ENCODE measurements at regions not wholly inside any gene's neighbourhood (a gene's known extent, or its start where the extent isn't known, plus 50 kb on each side); places are given as distances from the start of the nearest gene placed in this dataset.

DNA sequence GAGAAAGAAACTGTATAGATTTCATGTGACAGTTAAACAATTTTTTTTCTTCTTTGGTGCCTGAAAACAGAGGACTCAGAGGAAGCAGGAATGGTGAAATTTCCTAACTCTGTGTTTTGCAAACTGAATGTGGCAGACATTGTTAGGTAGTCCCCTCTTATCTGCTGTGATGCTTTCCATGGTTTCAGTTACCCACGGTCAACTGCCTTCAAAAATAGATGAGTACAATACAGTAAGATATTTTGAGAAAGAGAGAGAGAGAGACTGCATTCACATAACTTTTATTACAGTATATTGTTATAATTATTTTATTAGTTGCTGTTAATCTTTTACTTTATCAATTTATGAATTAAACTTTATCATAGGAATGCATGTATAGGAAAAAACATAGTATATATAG lies 627.2 kb downstream of the CCDC171 start:
- Histone ChIP-seq H3K36me3 (ENCODE audit: insufficient read depth) (no peaks in the 10 kb centered on the region), H3K27ac (ENCODE audit: low read depth) (no peak overlapping the region), H3K4me1 (ENCODE audit: insufficient read depth) (no peaks in the 10 kb centered on the region), H3K4me3 (ENCODE audit: low read depth, low read length) (no peak overlapping the region)
- DNase-seq (ENCODE audit: extremely low spot score): no peak
- WGBS: 82% methylated on average over 1 of the region's 1 CpG

DNA sequence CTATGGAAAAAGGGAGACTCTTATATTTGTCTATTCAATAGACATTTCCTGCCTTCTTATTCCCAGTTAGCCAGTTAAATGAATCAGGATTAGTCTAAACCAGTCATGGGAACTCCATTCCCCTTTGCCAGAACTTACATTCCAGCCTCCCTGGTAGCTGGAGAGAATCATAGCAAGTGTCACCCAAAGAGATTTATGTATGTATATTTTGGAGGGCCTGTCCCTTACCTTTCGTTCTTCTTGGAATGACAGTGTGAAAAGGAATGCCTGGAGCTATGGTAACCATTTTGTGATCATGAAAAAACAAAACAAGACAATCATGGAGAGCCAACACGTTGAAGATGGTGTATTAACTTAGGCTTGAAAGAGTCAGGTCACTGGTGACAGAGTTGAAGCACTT lies 627.7 kb downstream of the CCDC171 start:
- Histone ChIP-seq H3K27ac (ENCODE audit: low read depth) (no peak overlapping the region), H3K4me3 (ENCODE audit: low read depth, low read length) (no peak overlapping the region), H3K36me3 (ENCODE audit: insufficient read depth) (no peaks in the 10 kb centered on the region), H3K4me1 (ENCODE audit: insufficient read depth) (no peaks in the 10 kb centered on the region)
- DNase-seq (ENCODE audit: extremely low spot score): no peak
- 44% methylated on average over 2 of the region's 2 CpGs for WGBS

DNA sequence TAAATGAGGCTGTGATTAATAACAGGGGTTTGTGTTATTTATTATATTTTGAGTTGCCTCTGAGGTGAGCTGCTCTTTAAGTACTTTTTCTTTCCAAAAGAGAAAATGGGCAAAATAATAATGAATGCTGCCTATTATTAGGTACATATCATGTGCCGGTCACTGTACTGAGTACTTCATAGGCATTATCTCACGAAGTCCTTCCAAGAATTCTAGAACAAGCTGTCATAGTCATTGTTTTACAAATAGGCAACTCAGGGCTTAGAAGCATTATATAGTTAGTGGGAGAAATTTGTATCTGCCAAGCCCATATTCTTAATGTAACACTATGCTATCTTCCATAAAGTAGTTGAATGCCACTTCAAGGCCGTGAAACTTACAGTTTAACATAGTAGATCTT lies 628.7 kb downstream of the CCDC171 start:
- Histone ChIP-seq H3K36me3 (ENCODE audit: insufficient read depth) (no peaks in the 10 kb centered on the region), H3K4me3 (ENCODE audit: low read depth, low read length) (no peak overlapping the region), H3K27ac (ENCODE audit: low read depth) (no peak overlapping the region), H3K4me1 (ENCODE audit: insufficient read depth) (no peaks in the 10 kb centered on the region)
- WGBS: 84% methylated on average over 3 of the region's 3 CpGs
- no peak for DNase-seq (ENCODE audit: extremely low spot score)

DNA sequence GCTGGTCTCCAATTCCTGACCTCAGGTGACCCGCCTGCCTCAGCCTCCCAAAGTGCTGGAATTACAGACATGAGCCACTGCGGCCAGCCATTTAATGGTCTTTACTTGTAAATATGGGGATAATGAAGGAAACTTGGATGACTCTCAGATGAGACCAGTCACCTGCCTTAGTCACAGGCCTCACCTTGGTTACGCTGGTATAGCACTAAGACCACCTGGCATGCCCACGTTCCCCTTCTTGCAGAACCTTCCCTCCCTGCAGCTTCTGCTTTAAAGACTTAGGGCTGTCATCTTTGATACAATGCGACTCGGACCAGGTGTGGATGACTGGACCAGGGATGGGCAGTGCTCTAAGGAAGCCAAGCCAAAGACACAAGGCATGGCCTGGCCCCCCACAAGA lies 629.9 kb downstream of the CCDC171 start:
- Histone ChIP-seq H3K36me3 (ENCODE audit: insufficient read depth) (no peaks in the 10 kb centered on the region), H3K27ac (ENCODE audit: low read depth) (no peak overlapping the region), H3K4me3 (ENCODE audit: low read depth, low read length) (no peak overlapping the region), H3K4me1 (ENCODE audit: insufficient read depth) (no peaks in the 10 kb centered on the region)
- WGBS: 96% methylated on average over 6 of the region's 6 CpGs
- no peak for DNase-seq (ENCODE audit: extremely low spot score)

DNA sequence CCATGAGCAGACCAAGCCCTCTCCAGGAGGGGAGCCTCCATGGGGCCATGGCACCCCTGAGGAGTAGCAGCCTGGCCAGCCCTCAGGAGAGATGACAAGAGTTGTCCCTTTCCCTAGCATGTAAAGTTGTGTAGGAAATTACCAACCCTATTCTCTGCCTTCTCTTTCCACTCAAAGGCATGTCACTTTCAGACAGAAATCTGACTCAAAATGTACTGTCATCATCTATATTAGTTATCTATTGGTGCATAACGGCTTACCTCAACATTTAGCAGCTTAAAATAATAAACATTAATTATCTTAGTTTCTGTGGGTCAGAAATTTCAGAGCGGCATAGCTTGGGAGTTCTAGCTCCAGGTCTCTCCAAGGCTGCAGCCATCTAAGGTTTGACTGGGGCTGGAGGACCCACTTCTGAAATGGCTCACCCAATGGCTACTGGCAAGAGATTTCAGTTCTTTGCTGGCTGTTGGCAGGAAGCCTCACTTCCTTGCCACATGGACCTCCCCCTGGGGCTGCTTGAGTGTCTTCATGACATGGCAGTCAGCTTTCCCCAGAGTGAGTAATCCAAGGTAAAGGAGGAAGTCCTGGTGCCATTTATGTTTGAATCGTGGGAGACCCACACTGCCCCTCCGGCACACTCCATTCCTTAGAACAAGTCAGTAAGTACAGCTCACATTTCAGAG lies 632.3 kb downstream of the CCDC171 start:
- 96% methylated on average over 4 of the region's 4 CpGs for WGBS
- Histone ChIP-seq H3K4me3 (ENCODE audit: low read depth, low read length) (no peak overlapping the region), H3K4me1 (ENCODE audit: insufficient read depth) (no peaks in the 10 kb centered on the region), H3K27ac (ENCODE audit: low read depth) (no peak overlapping the region), H3K36me3 (ENCODE audit: insufficient read depth) (no peaks in the 10 kb centered on the region)
- DNase-seq (ENCODE audit: extremely low spot score): no peak

DNA sequence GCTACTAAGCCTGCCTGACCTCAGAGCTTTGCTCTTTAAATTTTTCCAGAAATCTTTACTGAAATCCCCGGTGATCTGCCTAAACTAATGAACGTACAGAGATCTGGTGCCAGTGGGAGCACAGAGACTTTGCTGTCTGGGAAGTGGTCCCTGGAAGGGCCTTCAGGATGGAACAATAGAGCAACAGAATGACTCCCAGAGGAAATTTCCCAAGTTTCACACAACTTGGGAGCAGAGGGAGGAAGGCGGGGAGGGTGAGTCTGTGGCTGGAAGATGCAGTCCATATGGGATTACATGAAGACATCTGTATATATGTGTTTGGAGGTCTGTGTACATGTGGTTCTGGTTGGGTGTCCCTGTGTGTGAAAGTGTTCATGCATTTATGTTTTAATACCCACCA lies 638.3 kb downstream of the CCDC171 start:
- H3K27ac ChIP-seq (ENCODE audit: low read depth): no peak overlapping the region
- no peaks in the 10 kb centered on the region for H3K4me1 ChIP-seq (ENCODE audit: insufficient read depth)
- 74% methylated on average over 3 of the region's 3 CpGs for WGBS
- H3K4me3 ChIP-seq (ENCODE audit: low read depth, low read length): no peak overlapping the region
- H3K36me3 ChIP-seq (ENCODE audit: insufficient read depth): no peaks in the 10 kb centered on the region
- DNase-seq (ENCODE audit: extremely low spot score): no peak

DNA sequence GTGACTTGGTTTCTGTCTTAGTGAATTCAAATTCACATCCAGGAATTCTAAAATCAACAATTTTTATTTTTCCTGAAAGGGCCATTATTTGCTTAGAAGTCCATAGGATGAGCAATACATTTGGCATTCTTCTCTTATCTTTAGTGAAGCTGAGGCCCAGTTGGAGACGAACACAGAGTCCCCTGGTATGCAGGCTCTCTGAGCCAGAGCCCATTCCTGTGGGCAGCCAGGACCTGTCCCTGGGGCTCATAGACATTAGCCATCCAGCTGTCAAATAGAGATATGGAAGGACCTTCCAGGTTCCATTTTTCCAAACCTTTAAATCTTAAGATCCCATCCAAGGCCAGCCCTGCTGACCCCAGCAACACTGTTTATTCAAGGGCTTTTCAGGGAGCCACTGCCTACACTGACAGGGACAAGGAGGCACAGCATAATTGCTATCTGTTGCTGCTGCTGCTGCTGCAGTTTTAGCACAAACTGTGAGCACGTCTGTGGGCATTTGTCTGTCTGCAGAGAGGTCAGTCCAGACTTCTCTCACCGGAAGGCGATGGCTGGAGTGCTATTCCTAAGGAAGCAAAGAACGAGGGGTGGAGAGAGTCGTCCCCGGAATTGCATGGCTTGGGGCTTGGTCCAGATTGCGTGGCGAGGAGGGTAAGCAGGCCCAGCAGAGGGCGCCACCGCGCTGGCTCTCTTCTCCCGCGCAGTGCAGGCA lies 639.0 kb downstream of the CCDC171 start:
- Histone ChIP-seq H3K36me3 (ENCODE audit: insufficient read depth) (no peaks in the 10 kb centered on the region), H3K4me1 (ENCODE audit: insufficient read depth) (no peaks in the 10 kb centered on the region), H3K27ac (ENCODE audit: low read depth) (no peak overlapping the region), H3K4me3 (ENCODE audit: low read depth, low read length) (no peak overlapping the region)
- no peak for DNase-seq (ENCODE audit: extremely low spot score)
- WGBS: 2% methylated on average over 14 of the region's 14 CpGs

DNA sequence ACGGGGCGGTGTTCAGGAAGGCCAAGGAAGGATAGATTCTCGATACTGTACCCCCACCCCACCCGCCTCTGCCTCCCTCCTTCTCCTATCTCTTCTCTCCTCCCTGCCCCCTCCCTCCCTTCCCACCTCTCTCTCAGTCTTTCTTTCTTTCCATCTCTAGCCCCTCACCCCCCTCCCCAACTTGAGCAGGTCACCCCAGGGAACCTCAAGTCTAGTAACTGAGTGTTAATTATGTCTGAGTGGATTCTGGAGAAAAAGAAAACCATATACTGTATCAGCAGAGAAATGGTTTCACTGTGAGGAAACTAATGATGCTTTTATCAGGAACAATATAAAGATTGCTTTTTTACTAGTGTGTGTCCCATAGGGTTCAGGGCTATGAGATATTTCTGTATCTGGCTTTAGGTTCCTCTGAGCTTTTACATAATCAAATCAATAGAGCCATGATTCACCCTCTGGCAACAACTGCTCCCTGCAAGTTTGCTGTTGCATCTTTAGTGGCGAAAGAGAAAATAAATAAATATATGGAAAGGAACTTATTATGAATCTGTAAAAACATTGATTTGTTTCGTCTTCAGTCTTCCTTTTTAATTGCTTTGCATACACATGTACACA lies 639.7 kb downstream of the CCDC171 start:
- no peaks in the 10 kb centered on the region for H3K4me1 ChIP-seq (ENCODE audit: insufficient read depth)
- no peak overlapping the region for H3K27ac ChIP-seq (ENCODE audit: low read depth)
- no peak overlapping the region for H3K4me3 ChIP-seq (ENCODE audit: low read depth, low read length)
- no peak for DNase-seq (ENCODE audit: extremely low spot score)
- 29% methylated on average over 6 of the region's 6 CpGs for WGBS
- H3K36me3 ChIP-seq (ENCODE audit: insufficient read depth): no peaks in the 10 kb centered on the region

DNA sequence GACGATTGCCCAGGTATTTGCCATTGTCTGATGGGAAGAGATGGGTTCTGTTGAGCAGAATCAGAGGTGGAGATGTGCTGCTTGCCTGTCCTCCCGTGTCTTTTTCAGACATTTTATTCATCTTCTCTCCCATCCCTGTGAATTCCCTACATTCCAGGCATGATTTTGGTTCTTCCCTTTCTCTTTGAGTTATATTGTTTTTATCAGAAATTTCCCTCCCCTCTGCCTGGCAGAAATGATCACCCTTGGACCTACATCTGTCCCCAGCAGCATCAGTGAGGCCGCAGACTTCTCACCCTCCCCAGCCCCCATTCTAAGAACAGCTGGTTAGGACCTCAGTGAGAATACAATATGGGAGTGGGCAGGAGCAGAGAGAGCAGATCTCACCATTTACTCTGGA lies 640.2 kb downstream of the CCDC171 start:
- no peak overlapping the region for H3K4me3 ChIP-seq (ENCODE audit: low read depth, low read length)
- DNase-seq (ENCODE audit: extremely low spot score): no peak
- no peaks in the 10 kb centered on the region for H3K4me1 ChIP-seq (ENCODE audit: insufficient read depth)
- H3K27ac ChIP-seq (ENCODE audit: low read depth): no peak overlapping the region
- no peaks in the 10 kb centered on the region for H3K36me3 ChIP-seq (ENCODE audit: insufficient read depth)
- WGBS: 77% methylated on average over 3 of the region's 3 CpGs

DNA sequence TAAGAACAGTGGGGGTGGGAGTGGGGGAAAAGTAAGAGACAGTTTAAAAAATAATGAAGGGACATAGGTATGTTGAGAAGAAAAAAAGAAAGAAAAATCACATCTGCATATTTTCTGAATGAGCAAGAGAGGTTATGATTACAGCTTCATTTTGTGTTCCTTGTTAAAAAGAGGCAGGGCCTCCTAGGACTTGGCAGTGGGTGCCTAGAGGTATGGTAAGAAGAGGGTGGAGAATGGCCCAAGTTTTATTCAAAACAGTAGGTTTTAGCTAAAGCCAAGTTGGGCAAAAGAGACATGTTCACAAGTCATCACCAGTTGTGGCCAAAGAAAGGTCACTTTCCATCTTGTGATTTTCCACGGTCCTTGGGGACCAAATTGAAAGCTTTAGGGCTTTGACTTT lies 643.4 kb downstream of the CCDC171 start:
- no peaks in the 10 kb centered on the region for H3K36me3 ChIP-seq (ENCODE audit: insufficient read depth)
- no peak for DNase-seq (ENCODE audit: extremely low spot score)
- 86% methylated on average over 1 of the region's 1 CpG for WGBS
- H3K27ac ChIP-seq (ENCODE audit: low read depth): no peak overlapping the region
- no peak overlapping the region for H3K4me3 ChIP-seq (ENCODE audit: low read depth, low read length)
- H3K4me1 ChIP-seq (ENCODE audit: insufficient read depth): no peaks in the 10 kb centered on the region

DNA sequence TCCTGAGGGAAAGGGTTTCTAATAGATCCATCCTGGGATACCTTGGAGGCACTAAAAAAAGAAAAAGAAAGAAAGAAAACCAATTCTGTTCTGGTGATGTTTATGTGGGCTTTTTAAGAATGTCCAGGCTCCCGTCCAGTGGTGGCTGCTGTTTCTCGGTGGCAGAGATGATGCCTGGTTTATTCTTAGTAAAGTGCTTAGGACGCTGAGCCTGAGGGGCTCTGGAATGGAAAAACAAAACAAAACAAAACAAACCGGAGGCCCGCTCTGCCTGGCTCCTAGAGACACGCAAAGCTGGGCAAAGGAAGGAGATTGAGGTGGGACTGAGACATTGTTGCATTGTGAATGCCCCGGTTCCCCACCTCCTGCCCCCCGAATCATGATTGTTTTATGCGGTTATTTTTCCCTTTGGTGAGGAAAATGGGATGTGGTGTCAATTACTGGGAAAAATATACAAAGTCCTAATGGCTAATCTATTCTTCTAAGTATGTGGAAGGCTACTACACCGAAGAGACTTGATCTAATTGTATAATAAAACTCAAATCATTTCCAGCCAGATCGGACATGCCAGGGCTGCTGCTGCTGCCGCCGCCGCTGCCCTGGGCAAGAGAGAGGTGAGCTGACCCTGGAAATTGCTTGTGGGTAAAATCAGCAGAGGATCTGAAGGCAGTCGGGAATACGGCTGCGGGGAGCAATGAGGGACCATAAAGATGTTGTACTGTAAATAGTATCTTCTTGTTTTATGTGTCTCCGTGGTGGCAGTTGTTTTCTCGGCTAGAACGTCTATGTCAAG lies 644.9 kb downstream of the CCDC171 start:
- no peak overlapping the region for H3K27ac ChIP-seq (ENCODE audit: low read depth)
- H3K36me3 ChIP-seq (ENCODE audit: insufficient read depth): no peaks in the 10 kb centered on the region
- H3K4me3 ChIP-seq (ENCODE audit: low read depth, low read length): no peak overlapping the region
- H3K4me1 ChIP-seq (ENCODE audit: insufficient read depth): no peaks in the 10 kb centered on the region
- no peak for DNase-seq (ENCODE audit: extremely low spot score)
- 64% methylated on average over 20 of the region's 20 CpGs for WGBS

DNA sequence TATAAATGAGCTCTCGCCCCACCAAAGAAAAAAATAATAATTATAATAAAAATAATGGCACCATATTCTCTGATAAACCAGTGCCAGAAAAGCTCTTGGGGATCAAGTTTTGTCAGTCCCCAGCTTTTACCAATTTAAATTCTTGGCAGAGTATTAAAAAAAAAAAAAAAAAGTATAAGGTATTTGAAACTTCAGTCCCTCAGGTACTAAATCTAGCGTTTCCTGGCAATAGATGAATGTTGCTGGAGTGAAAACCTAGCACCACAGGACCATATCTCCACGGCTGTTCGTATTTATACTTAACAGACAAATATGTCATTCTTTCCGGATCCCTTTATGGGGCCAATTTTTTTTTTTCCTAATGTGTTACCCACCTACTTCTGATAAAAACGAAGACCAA lies 646.2 kb downstream of the CCDC171 start:
- Histone ChIP-seq H3K4me1 (ENCODE audit: insufficient read depth) (no peaks in the 10 kb centered on the region), H3K27ac (ENCODE audit: low read depth) (no peak overlapping the region), H3K36me3 (ENCODE audit: insufficient read depth) (no peaks in the 10 kb centered on the region), H3K4me3 (ENCODE audit: low read depth, low read length) (no peak overlapping the region)
- WGBS: 84% methylated on average over 6 of the region's 6 CpGs
- no peak for DNase-seq (ENCODE audit: extremely low spot score)

DNA sequence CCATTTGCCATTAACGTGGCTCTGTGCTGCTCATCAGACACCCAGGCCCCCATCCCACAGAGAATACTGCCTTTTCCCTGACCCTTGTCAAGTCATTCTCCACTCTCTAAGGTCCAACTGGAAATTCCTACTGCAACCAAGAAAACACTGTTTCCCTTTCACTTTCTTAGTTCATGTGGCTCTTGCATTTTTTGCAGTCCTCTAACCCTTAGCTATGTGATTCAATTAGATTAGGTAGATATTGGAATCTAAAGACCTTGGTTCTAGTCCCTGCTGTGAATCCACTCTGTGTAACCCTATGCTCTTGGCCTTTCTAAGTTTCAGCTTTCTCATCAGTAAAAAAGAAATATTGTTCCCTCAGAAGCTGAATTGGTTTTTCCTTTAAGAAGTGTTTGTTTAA lies 649.4 kb downstream of the CCDC171 start:
- Histone ChIP-seq H3K4me3 (ENCODE audit: low read depth, low read length) (no peak overlapping the region), H3K36me3 (ENCODE audit: insufficient read depth) (no peaks in the 10 kb centered on the region), H3K4me1 (ENCODE audit: insufficient read depth) (no peaks in the 10 kb centered on the region), H3K27ac (ENCODE audit: low read depth) (no peak overlapping the region)
- 76% methylated on average over 1 of the region's 1 CpG for WGBS
- DNase-seq (ENCODE audit: extremely low spot score): no peak
